Smooth muscle cell (in vitro differentiated cells): ENCODE measurements at regions not wholly inside any gene's neighbourhood (a gene's known extent, or its start where the extent isn't known, plus 50 kb on each side); places are given as distances from the start of the nearest gene placed in this dataset.

Experiments
- DNase-seq: peaks from one replicate; lab custom pipeline; 2025; ENCODE audit not compliant: unreplicated experiment; lab: John Stamatoyannopoulos, UW
- H2AFZ ChIP-seq: fragments of 200-600 bp; sonication (generic); 2 replicates; pipeline ENCODE4 v1.6.0; 2016; ENCODE audit warnings: antibody characterized with exemption, low read depth, mild to moderate bottlenecking
- H3F3A ChIP-seq: fragments of 200-600 bp; sonication (generic); 2 replicates; pipeline ENCODE4 v1.6.0; 2017; ENCODE audit warnings: antibody characterized with exemption, low read depth
- H3K27ac ChIP-seq: fragments of 200-600 bp; sonication (generic); 2 replicates; pipeline ENCODE4 v1.5.1; 2016; ENCODE audit warnings: low read depth, mild to moderate bottlenecking
- H3K27me3 ChIP-seq: fragments of 200-600 bp; sonication (generic); 2 replicates; pipeline ENCODE4 v1.6.1; 2016; ENCODE audit warnings: low read depth, mild to moderate bottlenecking
- H3K36me3 ChIP-seq: fragments of 200-600 bp; sonication (generic); 2 replicates; pipeline ENCODE4 v1.5.1; 2016; ENCODE audit warnings: low read depth
- H3K4me1 ChIP-seq: fragments of 200-600 bp; sonication (generic); 2 replicates; pipeline ENCODE4 v1.5.1; 2016; ENCODE audit warnings: low read depth
- H3K4me2 ChIP-seq: fragments of 200-600 bp; sonication (generic); 2 replicates; pipeline ENCODE4 v1.6.0; 2016; ENCODE audit warnings: mild to moderate bottlenecking
- H3K4me3 ChIP-seq: fragments of 200-600 bp; sonication (generic); 2 replicates; pipeline ENCODE4 v1.5.1; 2016; ENCODE audit warnings: mild to moderate bottlenecking
- H3K79me2 ChIP-seq: fragments of 200-600 bp; sonication (generic); 2 replicates; pipeline ENCODE4 v1.6.0; 2016; ENCODE audit warnings: low read depth, mild to moderate bottlenecking
- H3K9ac ChIP-seq: fragments of 200-600 bp; sonication (generic); 2 replicates; pipeline ENCODE4 v1.6.0; 2016; ENCODE audit warnings: low read depth
- H3K9me3 ChIP-seq: fragments of 200-600 bp; sonication (generic); replicated peaks from 2 replicates; pipeline ENCODE4 v1.5.1; 2016; ENCODE audit warnings: low read depth
- H4K20me1 ChIP-seq: fragments of 200-600 bp; sonication (generic); 2 replicates; pipeline ENCODE4 v1.6.0; 2016; ENCODE audit warnings: low read depth
- WGBS: methylation state at CpG from one replicate; pipeline ENCODE4 v1.1.7; 2016; ENCODE audit warnings: low lambda C conversion rate; 5-methylcytosine and 5-hydroxymethylcytosine counted together
- TF ChIP-seq, protein P1 (sequence below): fragments of 200-600 bp; sonication (generic); IDR thresholded peaks from 2 replicates; pipeline ENCODE4 v1.5.1; 2017; ENCODE audit warnings: borderline replicate concordance, mild to moderate bottlenecking, antibody characterized with exemption; ENCODE audit not compliant: insufficient read depth, poor library complexity, severe bottlenecking

GRCh38 chr5:98168871-98169270 is 604.6 kb upstream of the RGMB start:
- Histone ChIP-seq H3K4me3 (no peak overlapping the region), H3K4me1 (no peaks in the 10 kb centered on the region), H3K79me2 (no peaks in the 10 kb centered on the region), H3K9ac (no peak overlapping the region), H2AFZ (no peak overlapping the region), H3F3A (no peaks in the 10 kb centered on the region), H3K9me3 (no peaks in the 10 kb centered on the region), H3K36me3 (no peaks in the 10 kb centered on the region), H3K4me2 (no peak overlapping the region), H4K20me1 (no peaks in the 10 kb centered on the region), H3K27me3 (no peaks in the 10 kb centered on the region), H3K27ac (no peak overlapping the region)
- TF ChIP-seq, protein P1, sequence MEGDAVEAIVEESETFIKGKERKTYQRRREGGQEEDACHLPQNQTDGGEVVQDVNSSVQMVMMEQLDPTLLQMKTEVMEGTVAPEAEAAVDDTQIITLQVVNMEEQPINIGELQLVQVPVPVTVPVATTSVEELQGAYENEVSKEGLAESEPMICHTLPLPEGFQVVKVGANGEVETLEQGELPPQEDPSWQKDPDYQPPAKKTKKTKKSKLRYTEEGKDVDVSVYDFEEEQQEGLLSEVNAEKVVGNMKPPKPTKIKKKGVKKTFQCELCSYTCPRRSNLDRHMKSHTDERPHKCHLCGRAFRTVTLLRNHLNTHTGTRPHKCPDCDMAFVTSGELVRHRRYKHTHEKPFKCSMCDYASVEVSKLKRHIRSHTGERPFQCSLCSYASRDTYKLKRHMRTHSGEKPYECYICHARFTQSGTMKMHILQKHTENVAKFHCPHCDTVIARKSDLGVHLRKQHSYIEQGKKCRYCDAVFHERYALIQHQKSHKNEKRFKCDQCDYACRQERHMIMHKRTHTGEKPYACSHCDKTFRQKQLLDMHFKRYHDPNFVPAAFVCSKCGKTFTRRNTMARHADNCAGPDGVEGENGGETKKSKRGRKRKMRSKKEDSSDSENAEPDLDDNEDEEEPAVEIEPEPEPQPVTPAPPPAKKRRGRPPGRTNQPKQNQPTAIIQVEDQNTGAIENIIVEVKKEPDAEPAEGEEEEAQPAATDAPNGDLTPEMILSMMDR = no peak
- no peak for DNase-seq
- 97% methylated on average over 2 of the region's 2 CpGs for WGBS

DNA sequence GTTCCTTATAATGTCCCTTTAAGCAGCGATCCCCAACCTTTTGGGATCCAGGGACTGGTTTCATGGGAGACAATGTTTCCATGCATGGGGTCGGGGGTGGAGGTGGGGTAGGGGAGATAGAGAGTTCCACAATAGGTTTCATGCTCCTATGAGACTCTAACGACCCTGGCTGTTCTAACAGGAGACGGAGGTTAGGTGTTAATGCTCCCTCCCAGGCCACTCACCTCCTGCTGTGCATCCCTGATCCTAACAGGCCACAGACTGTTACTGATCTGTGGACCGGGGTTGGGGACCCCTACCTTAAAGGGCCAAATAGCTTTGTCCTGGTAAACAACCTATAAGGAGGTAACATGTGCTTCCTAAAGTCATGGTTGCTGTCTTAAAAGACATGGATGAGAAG is 602.5 kb upstream of the RGMB start:
- TF ChIP-seq, protein P1 = no peak
- no peak overlapping the region for H2AFZ ChIP-seq

GRCh38 chr5:98173334-98173733 is 600.1 kb upstream of the RGMB start:
- Histone ChIP-seq H3K4me2 (no peak overlapping the region), H3K27ac (no peak overlapping the region), H2AFZ (no peak overlapping the region), H4K20me1 (no peaks in the 10 kb centered on the region), H3K9me3 (no peaks in the 10 kb centered on the region), H3K27me3 (no peaks in the 10 kb centered on the region), H3K4me1 (no peaks in the 10 kb centered on the region), H3K4me3 (no peak overlapping the region), H3K36me3 (no peaks in the 10 kb centered on the region), H3K79me2 (no peaks in the 10 kb centered on the region), H3F3A (no peaks in the 10 kb centered on the region), H3K9ac (no peak overlapping the region)
- DNase-seq = no peak
- TF ChIP-seq, protein P1 = no peak

More for the DNA sequence above, 602.5 kb upstream of the RGMB start:
- H3K79me2 ChIP-seq = no peaks in the 10 kb centered on the region
- no peaks in the 10 kb centered on the region for H3K27me3 ChIP-seq
- H3K4me1 ChIP-seq = no peaks in the 10 kb centered on the region
- H3K36me3 ChIP-seq = no peaks in the 10 kb centered on the region
- no peaks in the 10 kb centered on the region for H3F3A ChIP-seq
- DNase-seq = no peak
- no peak overlapping the region for H3K27ac ChIP-seq
- no peak overlapping the region for H3K4me3 ChIP-seq
- H3K4me2 ChIP-seq = no peak overlapping the region
- H3K9ac ChIP-seq = no peak overlapping the region
- no peaks in the 10 kb centered on the region for H3K9me3 ChIP-seq
- H4K20me1 ChIP-seq = no peaks in the 10 kb centered on the region
- WGBS = 69% methylated on average over 5 of the region's 5 CpGs

DNA sequence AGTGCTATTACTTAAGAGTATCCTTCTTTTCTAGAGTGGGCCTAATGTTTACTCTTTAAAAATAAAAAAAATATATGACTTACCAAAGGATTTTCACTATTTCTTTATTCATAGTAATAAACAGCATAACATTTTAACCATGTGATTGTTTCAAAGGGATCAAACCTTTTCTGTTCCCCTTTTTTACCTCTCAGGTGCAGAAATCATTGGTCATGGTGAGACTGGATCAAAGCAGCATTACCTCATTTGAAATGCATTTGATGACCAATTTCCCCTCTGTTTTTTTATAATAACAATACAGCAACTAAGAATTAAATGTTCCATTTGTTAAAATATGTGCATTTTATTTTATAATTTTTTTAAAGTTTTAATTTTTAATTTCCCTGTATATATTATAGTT is 598.0 kb upstream of the RGMB start:
- no peaks in the 10 kb centered on the region for H4K20me1 ChIP-seq
- TF ChIP-seq, protein P1 = no peak
- H3F3A ChIP-seq = no peaks in the 10 kb centered on the region
- H3K79me2 ChIP-seq = no peaks in the 10 kb centered on the region
- no peaks in the 10 kb centered on the region for H3K36me3 ChIP-seq
- H3K4me3 ChIP-seq = no peak overlapping the region
- H3K9ac ChIP-seq = no peak overlapping the region
- DNase-seq = no peak
- H2AFZ ChIP-seq = no peak overlapping the region
- no peaks in the 10 kb centered on the region for H3K27me3 ChIP-seq
- H3K4me1 ChIP-seq = no peaks in the 10 kb centered on the region
- H3K4me2 ChIP-seq = no peak overlapping the region
- no peak overlapping the region for H3K27ac ChIP-seq
- H3K9me3 ChIP-seq = no peaks in the 10 kb centered on the region
